VCaP (cell line): ENCODE measurements at regions not wholly inside any gene's neighbourhood (a gene's known extent, or its start where the extent isn't known, plus 50 kb on each side); places are given as distances from the start of the nearest gene placed in this dataset.
"Not testable (repeated sequence)": the region's sequence is repeated elsewhere in the genome, so short reads cannot be mapped to it uniquely, and the experiment has no call there.

ENCODE experiments used
- H3K27ac ChIP-seq: fragments of 450-650 bp; 2 replicates; pipeline ENCODE4 v1.5.1; 2017
- CTCF ChIP-seq: fragments of 450-650 bp; conservative IDR thresholded peaks from 2 replicates; pipeline ENCODE4 v1.5.1; 2017; ENCODE audit warnings: mild to moderate bottlenecking, moderate library complexity

GRCh38 chr4:52201715-52202114, 150.6 kb downstream of the SPATA18 start:
- no peak overlapping the region for H3K27ac ChIP-seq
- TF ChIP-seq CTCF, result no peak

- no peak for TF ChIP-seq CTCF
- no peak overlapping the region for H3K27ac ChIP-seq
Measured at GRCh38 chr4:52202251-52202779, 151.2 kb downstream of the SPATA18 start.

GRCh38 chr4:52202931-52203330, 151.8 kb downstream of the SPATA18 start:
- H3K27ac ChIP-seq, result no peak overlapping the region
- no peak for TF ChIP-seq CTCF

- TF ChIP-seq CTCF, result no peak
- H3K27ac ChIP-seq, result no peak overlapping the region
Measured at GRCh38 chr4:52203351-52203750, 152.2 kb downstream of the SPATA18 start.

GRCh38 chr4:52204921-52205320, 153.8 kb downstream of the SPATA18 start:
- no peak for TF ChIP-seq CTCF
- no peak overlapping the region for H3K27ac ChIP-seq

- H3K27ac ChIP-seq, result not testable (repeated sequence)
Measured at GRCh38 chr4:52207146-52207545, 156.0 kb downstream of the SPATA18 start.

- no peak overlapping the region for H3K27ac ChIP-seq
- no peak for TF ChIP-seq CTCF
Measured at GRCh38 chr4:52212702-52213101, 161.6 kb downstream of the SPATA18 start.

- no peak for TF ChIP-seq CTCF
- no peak overlapping the region for H3K27ac ChIP-seq
Measured at GRCh38 chr4:52231526-52231925, 180.4 kb downstream of the SPATA18 start.
